K562 (cell line): ENCODE measurements at regions not wholly inside any gene's neighbourhood (a gene's known extent, or its start where the extent isn't known, plus 50 kb on each side); places are given as distances from the start of the nearest gene placed in this dataset.

Source experiments
- ATAC-seq: fragments of 200-7000 bp; cut with Tn5 transposase; 3 replicates; pipeline ENCODE4 v1.9.1; 2020; ENCODE audit warnings: moderate library complexity
- BruUV-seq: library from RNA; stranded (reverse); fragments of 400-500 nt; replicated peaks from 2 replicates; lab custom pipeline; 2021; lab: Mats Ljungman, UMichigan
- CTCF ChIA-PET: fragments of 300-600 bp; formaldehyde crosslinking; extraction: SDS; loops from one replicate; lab custom pipeline; 2021; ENCODE audit warnings: low intra/inter-chr PET ratio; lab: Yijun Ruan, JAX
- POLR2A ChIA-PET: fragments of 300-600, 350-650 bp; sonication (Branson Sonifier 250); formaldehyde crosslinking; extraction: SDS; loops from one replicate; lab custom pipeline; 2021; ENCODE audit warnings: antibody characterized with exemption, inconsistent platforms; lab: Yijun Ruan, JAX
- DNase-seq, 4 experiments: peaks; one replicate each; pipeline versions ENCODE4 v3.0.0 to v3.0.0-alpha.2; 2011 to 2018; ENCODE audit warnings: low spot score in 3 of 4, mixed read lengths in 3 of 4; ENCODE audit errors: extremely low read depth in 1 of 4
- FAIRE-seq: peaks from 2 replicates; lab custom pipeline; 2011; peaks lifted over from hg19 to GRCh38; lab: Jason Lieb, UNC
- H2AFZ ChIP-seq: 2 replicates; pipeline ENCODE4 v1.6.0; 2011; ENCODE audit warnings: low read depth, low read length, control low read depth, inconsistent platforms
- H3K27ac ChIP-seq: fragments of 200-600 bp; 3 replicates; pipeline ENCODE4 v1.8.0; 2011; ENCODE audit warnings: low read depth, mild to moderate bottlenecking, control low read depth, inconsistent platforms, low read length, moderate library complexity, mixed read lengths; ENCODE audit errors: extremely low read depth
- H3K27me3 ChIP-seq, 2 experiments: fragments of 300-600 bp in 1 of 2; 2 replicates in 1 of 2; 3 replicates in 1 of 2; pipeline versions ENCODE4 v1.6.0 to v1.8.0; 2011; ENCODE audit warnings: inconsistent platforms in 2 of 2, low read length in 2 of 2, mild to moderate bottlenecking in 1 of 2, mixed read lengths in 1 of 2, moderate library complexity in 1 of 2; ENCODE audit not compliant: control insufficient read depth in 2 of 2, insufficient read depth in 2 of 2
- H3K36me3 ChIP-seq: fragments of 300-600 bp; 3 replicates; pipeline ENCODE4 v1.8.0; 2011; ENCODE audit warnings: mild to moderate bottlenecking, low read length, inconsistent platforms; ENCODE audit not compliant: control insufficient read depth, insufficient read depth
- H3K4me1 ChIP-seq, 2 experiments: fragments of 200-600 bp in 1 of 2; replicated peaks in 1 of 2; 2 replicates in 1 of 2; 3 replicates in 1 of 2; pipeline versions ENCODE4 v1.5.1 to v1.8.0; 2011; ENCODE audit warnings: inconsistent platforms in 2 of 2, low read length in 2 of 2, mild to moderate bottlenecking in 1 of 2, mixed read lengths in 1 of 2, moderate library complexity in 1 of 2; ENCODE audit not compliant: control insufficient read depth in 2 of 2, insufficient read depth in 2 of 2
- H3K4me2 ChIP-seq: 2 replicates; pipeline ENCODE4 v1.6.1; 2011; ENCODE audit warnings: low read length, control low read depth, inconsistent platforms, mixed read lengths; ENCODE audit not compliant: insufficient read depth
- H3K4me3 ChIP-seq: fragments of 200-600 bp; sonication (generic), shearing (Covaris generic); 2 replicates; pipeline ENCODE4 v1.5.1; 2016; ENCODE audit warnings: control low read depth, inconsistent platforms
- H3K79me2 ChIP-seq: fragments of 200-600 bp; 3 replicates; pipeline ENCODE4 v1.8.0; 2011; ENCODE audit warnings: low read length, inconsistent platforms; ENCODE audit not compliant: control insufficient read depth, insufficient read depth
- H3K9ac ChIP-seq, 2 experiments: 2 replicates each; pipeline versions ENCODE4 v1.6.0 to v1.6.1; 2011; ENCODE audit warnings: low read depth in 2 of 2, low read length in 2 of 2, control low read depth in 1 of 2, inconsistent platforms in 1 of 2, mild to moderate bottlenecking in 1 of 2, mixed read lengths in 1 of 2; ENCODE audit not compliant: insufficient read depth in 1 of 2
- H3K9me1 ChIP-seq: one replicate; pipeline ENCODE4 v1.6.0; 2011; ENCODE audit warnings: inconsistent platforms, mild to moderate bottlenecking, low read length, moderate library complexity; ENCODE audit not compliant: control insufficient read depth, insufficient read depth
- H3K9me3 ChIP-seq: replicated peaks from 2 replicates; pipeline ENCODE4 v1.5.1; 2011; ENCODE audit warnings: low read depth, low read length, inconsistent platforms; ENCODE audit not compliant: control insufficient read depth, insufficient read depth
- H4K20me1 ChIP-seq: replicated peaks from 2 replicates; pipeline ENCODE4 v1.6.1; 2011; ENCODE audit warnings: low read length, inconsistent platforms, mixed read lengths; ENCODE audit not compliant: control insufficient read depth, insufficient read depth
- ARID3B ChIP-seq: fragments of 250-450 bp; sonication (Bioruptor Pico); IDR thresholded peaks from 2 replicates; pipeline ENCODE4 v1.4.0; 2020; ENCODE audit warnings: borderline replicate concordance
- COPS2 ChIP-seq: fragments of 450-650 bp; conservative IDR thresholded peaks from 2 replicates; pipeline ENCODE4 v1.6.1; 2016; ENCODE audit warnings: mild to moderate bottlenecking, moderate library complexity
- CREB1 ChIP-seq, 2 experiments: sonication (generic) in 1 of 2; formaldehyde crosslinking in 1 of 2; IDR thresholded peaks; 2 replicates each; pipeline versions ENCODE4 v1.6.1 to v1.8.0; 2012 to 2022; ENCODE audit warnings: inconsistent platforms in 1 of 2, mild to moderate bottlenecking in 1 of 2, missing genetic modification reagents in 1 of 2, moderate library complexity in 1 of 2
- ETS2 ChIP-seq: IDR thresholded peaks from 2 replicates; pipeline ENCODE4 v1.6.1; 2016; ENCODE audit warnings: borderline replicate concordance, missing genetic modification characterization, mild to moderate bottlenecking, moderate library complexity, missing compliant biosample characterization; ENCODE audit not compliant: poor library complexity, severe bottlenecking
- IRF2 ChIP-seq: sonication (generic); formaldehyde crosslinking; IDR thresholded peaks from 2 replicates; pipeline ENCODE4 v1.8.1; 2022; ENCODE audit warnings: mild to moderate bottlenecking, missing genetic modification reagents
- NFE2L1 ChIP-seq: fragments of 450-650 bp; IDR thresholded peaks from 2 replicates; pipeline ENCODE4 v1.6.1; 2016; ENCODE audit warnings: missing genetic modification characterization, low read depth, mild to moderate bottlenecking, missing compliant biosample characterization, moderate library complexity, borderline replicate concordance
- RAD21 ChIP-seq, 2 experiments: fragments of 250-450 bp in 1 of 2; fragments of 450-650 bp in 1 of 2; sonication (Bioruptor Pico) in 1 of 2; formaldehyde crosslinking in 1 of 2; IDR thresholded peaks in 1 of 2; conservative IDR thresholded peaks in 1 of 2; 2 replicates each; pipeline versions ENCODE4 v1.4.0 to v1.8.0; 2020 to 2022; ENCODE audit warnings: mild to moderate bottlenecking in 2 of 2, moderate library complexity in 1 of 2
- SIRT6 ChIP-seq: IDR thresholded peaks from one replicate; pipeline ENCODE4 v1.6.1; 2012; ENCODE audit warnings: low read depth, mild to moderate bottlenecking, control low read depth, inconsistent platforms, low read length, moderate library complexity
- TSC22D4 ChIP-seq: fragments of 450-650 bp; IDR thresholded peaks from 2 replicates; pipeline ENCODE4 v1.6.1; 2016; ENCODE audit warnings: missing genetic modification characterization, missing biosample characterization, control low read depth
- WGBS: fragments of 100-300 bp; shearing (Covaris generic); methylation state at CpG from one replicate; pipeline ENCODE4 v1.1.6; 2016; ENCODE audit warnings: low coverage, mixed read lengths; ENCODE audit not compliant: insufficient coverage; ENCODE audit errors: missing lambda C conversion rate; 5-methylcytosine and 5-hydroxymethylcytosine counted together
- in situ Hi-C: fragments of 300-500 bp; cut with MboI; formaldehyde crosslinking; loops from 4 replicates; pipeline ENCODE4 v1.15.0; 2018; ENCODE audit warnings: inconsistent platforms, mixed read lengths
- intact Hi-C: fragments of 100-400 bp; cut with micrococcal nuclease; formaldehyde crosslinking; loops from 2 replicates; pipeline ENCODE4 v1.14.2; 2022
- TF ChIP-seq, protein P1 (sequence below): conservative IDR thresholded peaks from 2 replicates; pipeline ENCODE4 v1.6.1; 2011; ENCODE audit warnings: low read depth, mild to moderate bottlenecking, low read length; ENCODE audit not compliant: control insufficient read depth
- TF ChIP-seq, protein P2 (sequence below): sonication (generic); formaldehyde crosslinking; IDR thresholded peaks from 2 replicates; pipeline ENCODE4 v1.8.0; 2022; ENCODE audit warnings: mild to moderate bottlenecking, low read depth, missing genetic modification reagents

- TF ChIP-seq ETS2 (tag) = no peak
- no peak for TF ChIP-seq COPS2
- TF ChIP-seq TSC22D4 (tag) = no peak
- no peak for TF ChIP-seq NFE2L1
- TF ChIP-seq, protein P1, sequence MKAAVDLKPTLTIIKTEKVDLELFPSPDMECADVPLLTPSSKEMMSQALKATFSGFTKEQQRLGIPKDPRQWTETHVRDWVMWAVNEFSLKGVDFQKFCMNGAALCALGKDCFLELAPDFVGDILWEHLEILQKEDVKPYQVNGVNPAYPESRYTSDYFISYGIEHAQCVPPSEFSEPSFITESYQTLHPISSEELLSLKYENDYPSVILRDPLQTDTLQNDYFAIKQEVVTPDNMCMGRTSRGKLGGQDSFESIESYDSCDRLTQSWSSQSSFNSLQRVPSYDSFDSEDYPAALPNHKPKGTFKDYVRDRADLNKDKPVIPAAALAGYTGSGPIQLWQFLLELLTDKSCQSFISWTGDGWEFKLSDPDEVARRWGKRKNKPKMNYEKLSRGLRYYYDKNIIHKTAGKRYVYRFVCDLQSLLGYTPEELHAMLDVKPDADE = no peak
- no peak for TF ChIP-seq RAD21 (CRISPR knock-in tag; conservative IDR thresholded peaks at IDR 0.05 in 1 of 2, IDR thresholded peaks at IDR 0.05 in 1 of 2)
- TF ChIP-seq CREB1 (IDR thresholded peaks at IDR 0.05) = no peak
- no peak for TF ChIP-seq CREB1 (CRISPR knock-in tag; IDR thresholded peaks at IDR 0.05)
- TF ChIP-seq, protein P2, sequence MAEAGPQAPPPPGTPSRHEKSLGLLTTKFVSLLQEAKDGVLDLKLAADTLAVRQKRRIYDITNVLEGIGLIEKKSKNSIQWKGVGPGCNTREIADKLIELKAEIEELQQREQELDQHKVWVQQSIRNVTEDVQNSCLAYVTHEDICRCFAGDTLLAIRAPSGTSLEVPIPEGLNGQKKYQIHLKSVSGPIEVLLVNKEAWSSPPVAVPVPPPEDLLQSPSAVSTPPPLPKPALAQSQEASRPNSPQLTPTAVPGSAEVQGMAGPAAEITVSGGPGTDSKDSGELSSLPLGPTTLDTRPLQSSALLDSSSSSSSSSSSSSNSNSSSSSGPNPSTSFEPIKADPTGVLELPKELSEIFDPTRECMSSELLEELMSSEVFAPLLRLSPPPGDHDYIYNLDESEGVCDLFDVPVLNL (CRISPR knock-in tag) = no peak
- no peak for TF ChIP-seq ARID3B (CRISPR knock-in tag)
- TF ChIP-seq SIRT6 = no peak
- TF ChIP-seq IRF2 (CRISPR knock-in tag) = no peak
- FAIRE-seq (no peak), ATAC-seq (no peak), DNase-seq (no peak)
- intact Hi-C loops = no loop called here
- in situ Hi-C loops = no loop called here
- Histone ChIP-seq H3K4me2 (no peak overlapping the region), H3K36me3 (no peaks in the 10 kb centered on the region), H3K27me3 (peaks cover 36 to 78% of the 10 kb centered on the region in 2 experiments), H3K9me1 (no peaks in the 10 kb centered on the region), H3K4me1 (peaks cover 0 to 7% of the 10 kb centered on the region in 2 experiments; a peak in 2 of 5 replicates), H4K20me1 (no peaks in the 10 kb centered on the region; the same call in 1 of the 2 replicates), H2AFZ (no peak overlapping the region), H3K9me3 (no peaks in the 10 kb centered on the region), H3K79me2 (no peaks in the 10 kb centered on the region), H3K9ac (no peak overlapping the region), H3K27ac (no peak overlapping the region), H3K4me3 (no peak overlapping the region)
- CTCF ChIA-PET = interaction anchor here (0.6 kb wide), 1 partner anchor 1284 kb away, joined by 7 read pairs; no protein-coding TSS in a partner anchor
- POLR2A ChIA-PET = interaction anchor here (0.6 kb wide), 2 partner anchors 33 to 34 kb away, joined by 3 read pairs; no protein-coding TSS in a partner anchor
- 2% methylated on average over 23 of the region's 23 CpGs for whole genome bisulfite sequencing
- BruUV-seq = no TSS peak
These were observed 99.0 kb upstream of the RUNX3 start for GRCh38 chr1:25028907-25029599.
